ENCODE measurements at regions not wholly inside any gene's neighbourhood (a gene's known extent, or its start where the extent isn't known, plus 50 kb on each side); places are given as distances from the start of the nearest gene placed in this dataset.

DNA sequence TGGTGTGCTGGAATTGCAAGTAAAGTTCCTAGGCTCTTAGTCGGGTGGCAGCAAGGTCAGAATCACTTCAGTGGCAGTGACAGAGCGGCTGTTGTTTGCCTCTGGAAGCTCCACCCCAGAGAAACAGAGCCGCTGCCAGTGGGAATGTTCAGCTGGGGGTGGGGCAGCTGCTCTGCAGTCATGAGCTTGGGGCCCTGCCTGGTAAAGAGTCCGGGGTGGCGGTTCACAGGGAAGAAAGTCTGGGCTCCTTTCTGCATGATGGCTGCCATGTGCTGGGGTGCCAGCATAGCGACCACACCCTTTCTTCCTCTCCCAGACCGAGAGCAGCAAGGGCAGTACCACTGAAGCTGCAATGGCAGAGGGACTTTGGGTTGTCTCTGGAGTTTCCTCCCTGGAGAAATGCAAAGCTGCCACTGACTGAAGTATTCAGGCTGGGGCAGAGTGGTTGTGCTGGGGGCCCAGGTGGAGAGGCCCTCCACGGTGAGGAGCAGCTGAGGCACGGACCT is 108.8 kb upstream of the CENPE start:
- no peaks in the 10 kb centered on the region for H3K79me2 ChIP-seq (ENCODE audit: control insufficient read depth, insufficient read depth, low read length)
- Mint-ChIP-seq H3K9me3 (ENCODE audit: insufficient read depth) (no peaks in the 10 kb centered on the region), H3K27ac (no peak overlapping the region), H3K4me3 (no peak overlapping the region), H3K4me1 (no peaks in the 10 kb centered on the region), H3K27me3 (peaks cover 5% of the 10 kb centered on the region)
- H3K27ac ChIP-seq (ENCODE audit: low read length in 2 of 2), result no peak overlapping the region
- no peak for TF ChIP-seq EZH2 (IDR thresholded peaks at IDR 0.05; ENCODE audit: borderline replicate concordance, insufficient read depth, low read depth, low read length, poor library complexity, severe bottlenecking)
- no peak for TF ChIP-seq CTCF (IDR thresholded peaks at IDR 0.05)
- no peak overlapping the region for H3K9ac ChIP-seq (ENCODE audit: low read length)
- no peaks in the 10 kb centered on the region for H4K20me1 ChIP-seq (ENCODE audit: control insufficient read depth, insufficient read depth, low read length, poor library complexity, severe bottlenecking)
- ATAC-seq (ENCODE audit: low read depth), result no peak
- H3K36me3 ChIP-seq (replicated peaks in 1 of 2; ENCODE audit: control extremely low read depth in 1 of 2, control insufficient read depth in 1 of 2, extremely low read depth in 1 of 2, insufficient read depth in 2 of 2, low read length in 1 of 2), result no peaks in the 10 kb centered on the region
- intact Hi-C loops (cut with micrococcal nuclease), result no loop called here
- no peak for DNase-seq
- WGBS (ENCODE audit: insufficient coverage), result 66% methylated on average over 8 of the region's 9 CpGs
- ChIA-PET CTCF (no interaction called here), POLR2A (no interaction called here)
- no peak overlapping the region for H3K4me2 ChIP-seq (replicated peaks; ENCODE audit: low read depth, low read length, poor library complexity, severe bottlenecking)
- no peak overlapping the region for H2AFZ ChIP-seq (ENCODE audit: insufficient read depth, low read depth, low read length, poor library complexity, severe bottlenecking)
- H3K27me3 ChIP-seq (replicated peaks in 1 of 4; ENCODE audit: control extremely low read depth in 1 of 4, control insufficient read depth in 3 of 4, insufficient read depth in 4 of 4, low read length in 3 of 4), result peaks cover 0 to 3% (median 0%) of the 10 kb centered on the region in 4 experiments
- H3K9me3 ChIP-seq (ENCODE audit: control extremely low read depth in 1 of 3, control insufficient read depth in 2 of 3, insufficient read depth in 1 of 3, low read length in 2 of 3), result peaks cover 0 to 11% (median 0%) of the 10 kb centered on the region in 3 donors
- H3K4me3 ChIP-seq (ENCODE audit: control extremely low read depth in 1 of 5, extremely low read depth in 1 of 5, insufficient read depth in 1 of 5, low read depth in 2 of 5, low read length in 4 of 5), result no peak overlapping the region
- H3K4me1 ChIP-seq (ENCODE audit: control insufficient read depth in 2 of 2, insufficient read depth in 2 of 2, low read length in 2 of 2), result no peaks in the 10 kb centered on the region

- Histone ChIP-seq H3K4me1 (ENCODE audit: control insufficient read depth in 2 of 2, insufficient read depth in 2 of 2, low read length in 2 of 2) (no peaks in the 10 kb centered on the region), H2AFZ (ENCODE audit: insufficient read depth, low read depth, low read length, poor library complexity, severe bottlenecking) (no peak overlapping the region), H3K9ac (ENCODE audit: low read length) (no peak overlapping the region), H3K4me2 (replicated peaks; ENCODE audit: low read depth, low read length, poor library complexity, severe bottlenecking) (no peak overlapping the region), H3K9me3 (ENCODE audit: control extremely low read depth in 1 of 3, control insufficient read depth in 2 of 3, insufficient read depth in 1 of 3, low read length in 2 of 3) (peaks cover 0 to 11% (median 0%) of the 10 kb centered on the region in 3 donors), H3K4me3 (ENCODE audit: control extremely low read depth in 1 of 5, extremely low read depth in 1 of 5, insufficient read depth in 1 of 5, low read depth in 2 of 5, low read length in 4 of 5) (no peak overlapping the region), H3K27ac (ENCODE audit: low read length in 2 of 2) (no peak overlapping the region), H3K79me2 (ENCODE audit: control insufficient read depth, insufficient read depth, low read length) (no peaks in the 10 kb centered on the region), H4K20me1 (ENCODE audit: control insufficient read depth, insufficient read depth, low read length, poor library complexity, severe bottlenecking) (no peaks in the 10 kb centered on the region), H3K27me3 (replicated peaks in 1 of 4; ENCODE audit: control extremely low read depth in 1 of 4, control insufficient read depth in 3 of 4, insufficient read depth in 4 of 4, low read length in 3 of 4) (peaks cover 0 to 3% (median 0%) of the 10 kb centered on the region in 4 experiments), H3K36me3 (replicated peaks in 1 of 2; ENCODE audit: control extremely low read depth in 1 of 2, control insufficient read depth in 1 of 2, extremely low read depth in 1 of 2, insufficient read depth in 2 of 2, low read length in 1 of 2) (no peaks in the 10 kb centered on the region)
- no peak for TF ChIP-seq EZH2 (IDR thresholded peaks at IDR 0.05; ENCODE audit: borderline replicate concordance, insufficient read depth, low read depth, low read length, poor library complexity, severe bottlenecking)
- TF ChIP-seq CTCF (IDR thresholded peaks at IDR 0.05), result no peak
- ChIA-PET POLR2A (no interaction called here), CTCF (no interaction called here)
- Mint-ChIP-seq H3K4me1 (no peaks in the 10 kb centered on the region), H3K9me3 (ENCODE audit: insufficient read depth) (no peaks in the 10 kb centered on the region), H3K27ac (no peak overlapping the region), H3K4me3 (no peak overlapping the region), H3K27me3 (peaks cover 5% of the 10 kb centered on the region)
- WGBS (ENCODE audit: insufficient coverage), result 79% methylated on average over 2 of the region's 2 CpGs
- DNase-seq (no peak), ATAC-seq (ENCODE audit: low read depth) (no peak)
- intact Hi-C loops (cut with micrococcal nuclease), result no loop called here
Observed at GRCh38 chr4:103305355-103305754, 107.2 kb upstream of the CENPE start.

All from B cell (primary cell).